ENCODE measurements at regions not wholly inside any gene's neighbourhood (a gene's known extent, or its start where the extent isn't known, plus 50 kb on each side); places are given as distances from the start of the nearest gene placed in this dataset.

DNA sequence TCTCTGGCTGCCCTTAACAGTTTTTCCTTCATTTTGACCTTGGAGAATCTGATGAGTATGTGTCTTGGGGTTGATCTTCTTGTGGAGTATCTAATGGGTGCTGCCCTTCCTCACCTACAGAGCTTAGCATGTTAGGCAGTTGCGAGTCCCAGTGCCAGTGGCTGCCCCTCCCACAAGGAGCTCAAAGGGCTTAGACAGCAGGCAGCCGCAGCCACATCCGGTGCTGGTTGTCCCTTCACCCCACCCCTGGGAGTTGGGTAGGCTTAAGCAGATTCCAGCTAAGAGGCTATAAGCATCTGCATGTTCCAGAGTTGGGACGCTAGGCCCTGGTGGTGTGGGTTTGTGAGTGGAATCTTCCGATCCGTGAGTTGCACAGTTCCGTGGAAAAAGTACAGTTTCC is 322.1 kb upstream of the ARX start:
- DNase-seq (ENCODE audit: extremely low spot score in 2 of 2) = no peak
- H3K9me3 ChIP-seq = no peaks in the 10 kb centered on the region
- no peaks in the 10 kb centered on the region for H3K36me3 ChIP-seq
- H3K27ac ChIP-seq = no peak overlapping the region
- H3K27me3 ChIP-seq = no peaks in the 10 kb centered on the region
- intact Hi-C loops (cut with DNase I) = no loop called here
- TF ChIP-seq, protein P1, sequence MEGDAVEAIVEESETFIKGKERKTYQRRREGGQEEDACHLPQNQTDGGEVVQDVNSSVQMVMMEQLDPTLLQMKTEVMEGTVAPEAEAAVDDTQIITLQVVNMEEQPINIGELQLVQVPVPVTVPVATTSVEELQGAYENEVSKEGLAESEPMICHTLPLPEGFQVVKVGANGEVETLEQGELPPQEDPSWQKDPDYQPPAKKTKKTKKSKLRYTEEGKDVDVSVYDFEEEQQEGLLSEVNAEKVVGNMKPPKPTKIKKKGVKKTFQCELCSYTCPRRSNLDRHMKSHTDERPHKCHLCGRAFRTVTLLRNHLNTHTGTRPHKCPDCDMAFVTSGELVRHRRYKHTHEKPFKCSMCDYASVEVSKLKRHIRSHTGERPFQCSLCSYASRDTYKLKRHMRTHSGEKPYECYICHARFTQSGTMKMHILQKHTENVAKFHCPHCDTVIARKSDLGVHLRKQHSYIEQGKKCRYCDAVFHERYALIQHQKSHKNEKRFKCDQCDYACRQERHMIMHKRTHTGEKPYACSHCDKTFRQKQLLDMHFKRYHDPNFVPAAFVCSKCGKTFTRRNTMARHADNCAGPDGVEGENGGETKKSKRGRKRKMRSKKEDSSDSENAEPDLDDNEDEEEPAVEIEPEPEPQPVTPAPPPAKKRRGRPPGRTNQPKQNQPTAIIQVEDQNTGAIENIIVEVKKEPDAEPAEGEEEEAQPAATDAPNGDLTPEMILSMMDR (IDR thresholded peaks at IDR 0.05) = no peak
- TF ChIP-seq POLR2AphosphoS5 (IDR thresholded peaks at IDR 0.05; ENCODE audit: insufficient read depth in 1 of 2, low read depth in 1 of 2) (no peak), POLR2A (IDR thresholded peaks at IDR 0.05) (no peak)
- no peaks in the 10 kb centered on the region for H3K4me1 ChIP-seq
- no peak overlapping the region for H3K4me3 ChIP-seq

DNA sequence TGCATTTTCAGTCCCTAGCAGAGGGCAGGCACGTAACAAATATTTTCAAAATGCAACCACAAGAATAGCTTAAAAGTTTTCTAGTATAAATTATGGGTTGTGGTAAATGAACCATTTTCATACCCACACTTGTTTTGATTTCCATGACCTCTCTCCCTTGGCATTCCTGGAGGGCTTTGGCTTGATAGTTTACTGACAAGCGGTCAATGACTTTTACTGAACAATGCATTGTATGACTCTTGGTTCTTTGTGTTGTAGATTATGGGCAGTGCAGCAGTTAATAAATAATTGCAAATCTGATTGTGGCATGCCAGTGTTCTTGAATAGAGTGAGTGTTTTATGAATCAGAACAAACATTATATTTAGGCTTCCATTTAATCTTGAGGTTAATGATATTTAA is 285.2 kb upstream of the ARX start:
- TF ChIP-seq POLR2AphosphoS5 (IDR thresholded peaks at IDR 0.05; ENCODE audit: insufficient read depth in 1 of 2, low read depth in 1 of 2) (no peak), POLR2A (IDR thresholded peaks at IDR 0.05) (no peak)
- TF ChIP-seq, protein P1 (IDR thresholded peaks at IDR 0.05) = no peak
- H3K9me3 ChIP-seq = no peaks in the 10 kb centered on the region
- H3K36me3 ChIP-seq = no peaks in the 10 kb centered on the region
- no peak overlapping the region for H3K4me3 ChIP-seq
- H3K27ac ChIP-seq = no peak overlapping the region
- intact Hi-C loops (cut with DNase I) = no loop called here
- no peak for DNase-seq (ENCODE audit: extremely low spot score in 2 of 2)
- no peaks in the 10 kb centered on the region for H3K4me1 ChIP-seq
- no peaks in the 10 kb centered on the region for H3K27me3 ChIP-seq

- Histone ChIP-seq H3K36me3 (no peaks in the 10 kb centered on the region), H3K27me3 (no peaks in the 10 kb centered on the region), H3K9me3 (no peaks in the 10 kb centered on the region), H3K27ac (no peak overlapping the region), H3K4me3 (no peak overlapping the region), H3K4me1 (no peaks in the 10 kb centered on the region)
- TF ChIP-seq POLR2A (IDR thresholded peaks at IDR 0.05) (no peak), POLR2AphosphoS5 (IDR thresholded peaks at IDR 0.05; ENCODE audit: insufficient read depth in 1 of 2, low read depth in 1 of 2) (no peak)
- TF ChIP-seq, protein P1 (IDR thresholded peaks at IDR 0.05) = no peak
- intact Hi-C loops (cut with DNase I) = no loop called here
- DNase-seq (ENCODE audit: extremely low spot score in 2 of 2) = no peak
Measured at GRCh38 chrX:25296850-25297249, 281.1 kb upstream of the ARX start.

GRCh38 chrX:25295466-25295865 is 279.7 kb upstream of the ARX start:
- intact Hi-C loops (cut with DNase I) = no loop called here
- no peaks in the 10 kb centered on the region for H3K4me1 ChIP-seq
- H3K9me3 ChIP-seq = no peaks in the 10 kb centered on the region
- H3K4me3 ChIP-seq = no peak overlapping the region
- no peak overlapping the region for H3K27ac ChIP-seq
- TF ChIP-seq POLR2AphosphoS5 (IDR thresholded peaks at IDR 0.05; ENCODE audit: insufficient read depth in 1 of 2, low read depth in 1 of 2) (no peak), POLR2A (IDR thresholded peaks at IDR 0.05) (no peak)
- TF ChIP-seq, protein P1 (IDR thresholded peaks at IDR 0.05) = no peak
- no peaks in the 10 kb centered on the region for H3K36me3 ChIP-seq
- no peak for DNase-seq (ENCODE audit: extremely low spot score in 2 of 2)
- H3K27me3 ChIP-seq = no peaks in the 10 kb centered on the region

GRCh38 chrX:25290132-25290531 is 274.4 kb upstream of the ARX start:
- Histone ChIP-seq H3K9me3 (no peaks in the 10 kb centered on the region), H3K27ac (no peak overlapping the region), H3K4me1 (no peaks in the 10 kb centered on the region), H3K4me3 (no peak overlapping the region), H3K27me3 (no peaks in the 10 kb centered on the region), H3K36me3 (no peaks in the 10 kb centered on the region)
- TF ChIP-seq POLR2AphosphoS5 (IDR thresholded peaks at IDR 0.05; ENCODE audit: insufficient read depth in 1 of 2, low read depth in 1 of 2) (no peak), POLR2A (IDR thresholded peaks at IDR 0.05) (no peak)
- TF ChIP-seq, protein P1 (IDR thresholded peaks at IDR 0.05) = no peak
- intact Hi-C loops (cut with DNase I) = no loop called here
- DNase-seq (ENCODE audit: extremely low spot score in 2 of 2) = no peak

Data from vagina (tissue), 2 donors.